NCI-H1694 (cell line): ENCODE measurements at regions not wholly inside any gene's neighbourhood (a gene's known extent, or its start where the extent isn't known, plus 50 kb on each side); places are given as distances from the start of the nearest gene placed in this dataset.

Source experiments
- DNase-seq: peaks from one replicate; lab custom pipeline; 2025; lab: John Stamatoyannopoulos, UW

DNA sequence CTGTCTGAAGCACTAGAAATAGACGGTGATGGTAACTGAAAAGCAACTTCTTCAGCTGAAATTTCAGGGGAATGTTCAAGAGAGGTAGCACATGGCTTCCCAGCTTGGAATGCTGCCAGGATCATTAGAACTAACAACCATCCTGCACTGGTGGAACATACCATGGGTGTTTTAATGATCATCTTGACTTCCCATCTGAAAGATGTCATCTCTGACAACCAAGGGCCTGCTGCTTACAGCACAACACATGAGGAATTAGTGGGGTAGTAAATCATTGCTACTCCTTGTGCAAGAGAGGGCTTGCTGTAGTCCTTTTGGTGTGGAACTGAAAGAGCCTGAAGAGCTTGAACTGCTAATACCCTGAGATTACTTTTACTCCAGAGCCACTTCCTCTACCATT is 853.7 kb downstream of the MCTP2 start:
- no peak for DNase-seq

DNA sequence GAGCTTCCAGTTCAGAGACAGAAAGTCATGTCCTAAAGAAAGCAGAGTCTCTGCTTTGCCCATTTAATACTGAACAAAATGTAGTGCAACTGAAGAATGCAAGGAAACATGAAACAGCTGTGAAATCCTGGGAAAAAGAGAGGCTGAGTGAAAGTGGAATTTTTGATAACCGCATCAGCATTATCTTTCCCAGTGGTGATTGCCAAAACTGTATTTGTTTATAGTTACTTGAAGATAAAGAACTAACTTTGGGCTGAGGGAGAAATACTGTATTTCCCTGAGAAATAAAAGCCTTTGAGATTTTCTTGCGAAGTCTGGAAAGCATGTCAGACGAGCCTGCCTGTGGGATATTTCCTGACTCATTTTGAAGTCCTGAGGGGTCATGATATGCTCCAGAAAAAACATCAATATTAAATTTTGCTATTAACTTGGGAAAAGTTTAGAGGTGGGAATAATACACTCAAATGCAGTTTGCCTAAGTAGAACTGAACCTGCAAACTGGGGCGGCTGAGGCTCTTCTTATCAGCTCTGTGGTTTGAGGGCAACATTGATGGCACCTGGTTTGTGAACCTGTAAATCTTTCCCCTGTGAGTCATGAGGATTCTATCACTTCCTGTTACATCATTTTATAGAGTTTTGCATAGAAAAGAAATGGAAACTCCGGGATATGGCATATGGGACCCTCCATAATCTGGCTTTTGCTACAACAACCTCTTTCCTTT is 855.3 kb downstream of the MCTP2 start:
- DNase-seq = no peak

DNA sequence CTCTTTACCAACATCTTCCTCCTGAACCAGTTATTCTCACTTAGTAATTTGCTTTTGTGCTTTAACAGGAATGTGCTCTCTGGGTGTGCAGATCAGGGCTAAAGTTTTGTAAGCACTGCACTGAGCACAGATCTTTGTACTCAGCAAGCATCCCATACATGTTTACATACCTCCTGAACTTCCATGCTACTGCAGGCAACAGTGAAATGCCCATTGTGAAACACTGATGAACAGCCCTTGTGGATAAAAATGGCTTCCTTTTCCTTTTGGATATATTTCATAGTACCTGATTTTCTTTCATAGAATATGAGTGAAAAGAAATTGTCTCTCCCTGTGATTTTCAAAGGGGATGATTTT is 855.9 kb downstream of the MCTP2 start:
- no peak for DNase-seq

DNA sequence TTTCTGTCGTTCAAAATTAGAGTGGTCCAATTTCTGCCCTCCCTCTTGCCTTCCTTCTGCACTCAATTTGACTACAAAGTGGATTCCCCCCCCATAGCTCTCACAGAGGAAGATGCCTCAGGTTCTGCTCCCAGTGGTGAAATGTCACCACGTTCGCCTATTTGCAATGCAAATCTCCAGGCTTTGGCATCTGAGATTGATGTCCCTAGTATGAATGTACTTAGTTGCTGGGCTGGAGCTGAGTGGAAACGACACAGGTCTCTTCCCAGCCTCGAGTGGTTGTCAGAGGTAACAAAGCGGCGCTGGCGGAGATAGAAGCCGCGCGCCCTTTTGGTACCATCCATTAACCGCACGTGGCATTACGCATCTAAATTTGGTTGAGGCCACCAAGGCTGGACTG is 860.1 kb downstream of the MCTP2 start:
- DNase-seq = no peak

DNA sequence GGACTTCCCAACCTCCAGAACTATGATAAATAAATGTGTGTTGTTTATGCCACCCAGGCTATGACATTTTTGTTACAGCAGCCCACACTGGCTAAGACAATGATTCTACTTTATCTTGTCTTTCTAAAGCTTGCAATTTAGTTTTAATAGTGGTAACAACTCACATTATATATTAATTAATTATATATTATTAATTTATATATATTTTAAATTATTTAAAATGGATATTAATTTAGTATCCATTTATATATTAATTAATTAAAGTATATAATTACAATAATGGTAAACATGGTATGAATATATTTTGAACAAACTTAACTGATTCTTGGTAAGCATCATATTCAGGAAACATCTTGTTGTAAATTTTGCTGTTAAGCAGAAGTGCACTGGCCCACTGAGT is 863.9 kb downstream of the MCTP2 start:
- DNase-seq = no peak

DNA sequence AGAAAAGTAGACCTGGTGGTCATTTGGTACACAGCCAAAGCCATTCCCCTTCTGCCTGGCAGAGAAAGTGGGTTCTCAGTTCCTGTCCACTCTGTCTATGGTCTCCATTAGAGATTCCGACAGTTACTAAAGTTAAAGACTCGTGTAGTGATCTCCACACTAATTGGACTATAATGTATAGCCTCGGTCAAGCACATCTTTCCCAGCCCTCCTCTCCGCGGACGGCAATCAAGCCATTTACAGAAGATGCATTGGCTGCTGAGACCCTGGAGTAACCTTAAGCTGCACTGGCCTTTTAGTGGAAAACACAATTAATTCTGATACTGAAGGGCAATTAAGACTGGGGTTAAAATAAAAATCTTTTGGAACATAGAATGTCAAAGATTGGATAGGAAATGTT is 865.3 kb downstream of the MCTP2 start:
- no peak for DNase-seq

DNA sequence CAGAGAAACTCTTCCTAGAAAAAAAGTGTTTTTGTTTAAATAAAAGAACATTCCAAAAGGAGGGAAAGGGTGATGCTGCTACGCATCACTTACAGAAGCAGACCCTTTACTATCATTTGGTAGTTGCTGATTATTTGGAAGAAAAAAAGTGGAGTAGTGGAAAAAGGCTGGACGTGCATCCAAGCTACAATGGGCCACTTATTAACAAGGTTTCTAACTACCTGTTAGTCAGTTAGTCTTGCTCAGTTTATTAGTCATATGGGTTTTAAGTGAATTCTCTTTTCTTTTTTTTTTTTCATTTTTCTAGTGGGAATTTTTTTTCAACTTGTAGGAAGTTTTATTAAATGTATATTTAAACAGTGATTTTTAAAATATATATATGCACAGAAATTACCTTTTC is 866.0 kb downstream of the MCTP2 start:
- no peak for DNase-seq

DNA sequence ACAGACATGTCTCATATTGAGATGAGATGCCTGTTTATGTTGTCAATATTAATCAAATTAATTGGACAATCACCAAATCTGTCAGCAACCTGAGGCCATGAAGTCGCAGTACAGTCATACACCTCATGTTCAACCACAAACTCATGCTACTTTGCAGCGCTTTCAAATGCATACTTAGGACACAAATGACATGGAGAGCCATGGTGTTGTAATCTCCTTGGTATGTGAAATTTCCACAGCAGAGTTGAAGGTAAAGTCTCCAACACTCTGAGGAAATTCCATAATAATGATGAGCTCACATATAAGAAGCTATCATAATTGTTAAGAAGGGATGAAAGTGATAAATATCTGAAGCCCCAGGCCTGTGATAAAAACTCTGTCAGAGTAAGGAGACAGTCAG is 873.9 kb downstream of the MCTP2 start:
- no peak for DNase-seq

DNA sequence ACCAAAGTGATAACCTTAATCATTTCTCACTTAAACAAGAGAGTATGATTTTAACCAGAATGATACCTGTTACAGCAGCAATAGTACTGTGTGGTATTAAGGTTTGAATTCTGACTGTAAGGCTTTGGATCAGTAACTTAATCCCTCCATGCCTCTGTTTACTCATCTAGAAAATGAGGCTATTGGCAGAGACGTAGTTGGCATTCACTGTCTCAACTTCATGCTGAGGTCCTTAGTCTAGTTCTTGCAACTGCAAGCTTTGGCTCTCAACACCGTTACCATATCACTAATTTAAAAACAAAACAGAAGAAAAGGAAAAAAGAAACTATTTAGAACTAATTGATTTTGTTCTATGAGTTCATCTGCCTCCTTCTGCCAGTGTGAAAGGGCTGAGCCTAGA is 875.4 kb downstream of the MCTP2 start:
- DNase-seq = no peak

DNA sequence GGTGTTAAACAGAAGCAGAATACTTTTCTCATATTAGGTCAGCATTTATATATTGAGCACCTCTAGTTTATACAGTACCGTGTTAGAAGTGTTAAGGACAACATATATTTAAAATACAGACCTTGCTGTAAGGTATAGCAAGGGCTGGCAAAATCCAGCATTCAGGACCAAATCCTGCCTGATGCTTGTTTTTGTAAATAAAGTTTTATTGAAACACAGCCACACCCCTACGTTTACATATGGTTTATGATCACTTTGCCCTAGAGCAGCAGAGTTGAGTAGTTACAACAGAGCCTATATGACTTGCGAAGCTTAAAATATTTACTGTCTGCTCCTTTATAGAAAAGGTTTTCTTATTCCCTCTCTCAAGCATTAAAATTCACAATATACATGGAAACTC is 877.3 kb downstream of the MCTP2 start:
- no peak for DNase-seq

DNA sequence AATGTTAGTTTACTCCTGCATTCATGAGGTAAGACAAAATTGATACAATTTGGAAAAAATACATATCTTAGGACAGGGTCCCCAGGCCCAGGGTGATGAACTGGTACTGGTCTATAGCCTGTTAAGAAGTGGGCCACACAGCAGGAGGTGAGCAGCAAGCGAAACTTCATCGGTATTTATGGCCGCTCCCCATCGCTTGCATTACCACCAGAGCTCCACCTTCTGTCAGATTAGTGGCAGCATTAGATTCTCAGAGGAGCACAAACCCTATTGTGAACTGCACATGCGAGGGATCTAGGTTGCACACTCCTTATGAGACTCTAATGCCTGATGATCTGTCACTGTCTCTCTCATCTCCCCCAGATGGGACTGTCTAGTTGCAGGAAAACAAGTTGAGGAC is 880.6 kb downstream of the MCTP2 start:
- no peak for DNase-seq

DNA sequence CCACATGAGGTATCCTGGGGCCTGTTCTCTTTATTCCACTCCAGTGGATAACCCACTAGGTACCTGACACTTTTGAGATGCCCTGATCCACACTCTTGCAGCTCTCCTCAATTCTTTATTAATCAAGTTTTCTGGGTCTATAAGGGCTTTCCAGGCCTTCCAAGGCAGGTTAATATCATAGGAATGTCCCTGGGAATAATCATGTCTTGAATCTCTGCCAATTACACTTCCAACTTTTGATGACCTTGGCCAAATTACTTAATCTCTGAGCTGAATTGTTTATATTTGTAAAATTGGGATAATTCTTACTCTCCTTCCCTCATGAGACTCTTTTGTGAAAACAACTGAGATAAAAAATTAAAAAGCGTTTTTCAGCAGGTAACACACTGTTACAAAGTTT is 881.7 kb downstream of the MCTP2 start:
- no peak for DNase-seq

DNA sequence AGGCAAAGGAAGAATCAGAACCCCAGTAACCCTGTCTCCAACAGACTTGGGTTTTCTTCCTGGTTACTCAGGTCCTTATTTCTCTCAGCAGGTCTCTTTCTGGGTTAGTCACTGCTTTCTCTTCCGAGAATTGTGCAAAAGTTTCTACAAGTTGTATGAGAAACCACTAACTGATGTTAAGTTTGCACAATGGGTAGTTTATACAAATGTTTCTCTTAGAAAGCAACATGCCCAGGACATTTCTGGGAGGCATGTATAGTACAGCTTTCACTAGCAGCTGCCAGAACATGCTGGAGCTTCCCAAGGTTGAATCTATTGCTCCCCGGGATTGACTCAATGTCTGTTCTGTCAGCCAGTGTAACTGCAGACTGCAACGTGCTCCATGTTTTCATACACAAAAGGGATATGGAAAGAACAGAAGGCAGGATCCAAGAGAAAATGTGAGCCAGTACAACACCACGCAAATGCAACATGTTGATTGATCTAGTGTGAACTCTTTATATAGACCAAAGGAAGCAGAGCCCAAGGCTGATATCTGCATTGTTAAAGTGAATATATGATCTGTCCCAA is 887.8 kb downstream of the MCTP2 start:
- no peak for DNase-seq

DNA sequence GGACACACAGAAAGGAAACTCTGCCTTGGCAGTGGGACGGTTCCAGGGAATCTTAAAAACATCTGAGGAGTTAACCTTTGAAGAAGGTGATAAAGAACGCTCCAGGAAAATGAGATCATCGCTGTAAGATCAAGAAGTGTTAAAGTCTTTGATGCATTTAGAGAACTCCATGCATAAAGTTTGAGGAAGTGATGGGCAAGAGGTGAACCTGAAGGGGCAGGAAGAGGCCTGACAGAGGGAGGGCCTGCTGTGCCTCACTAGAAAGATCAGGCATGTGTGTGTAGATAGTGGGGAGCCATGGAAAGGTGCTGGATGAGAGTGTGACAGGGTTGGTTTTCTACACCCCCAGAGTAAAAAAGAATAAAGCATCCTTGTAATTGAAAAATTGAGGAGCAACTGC is 889.2 kb downstream of the MCTP2 start:
- DNase-seq = no peak

DNA sequence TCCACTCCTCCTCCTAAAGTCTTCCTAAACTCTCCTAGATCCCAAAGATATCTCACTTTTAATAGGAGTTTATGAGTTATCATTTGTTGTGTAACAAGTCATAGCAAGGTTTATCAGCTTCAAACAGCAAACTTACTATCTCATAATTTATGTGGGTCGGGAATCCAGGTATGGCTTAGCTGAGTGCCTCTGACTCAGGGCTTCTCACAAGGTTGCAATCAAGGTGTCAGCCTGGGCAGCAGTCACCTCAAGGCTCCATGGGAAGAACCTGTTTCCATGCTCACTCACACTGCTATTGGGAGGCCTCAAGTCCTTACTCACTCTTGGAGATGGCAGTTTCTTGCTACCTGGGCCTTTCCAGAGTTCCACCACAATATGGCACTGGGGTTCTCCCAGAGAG is 889.8 kb downstream of the MCTP2 start:
- DNase-seq = no peak

DNA sequence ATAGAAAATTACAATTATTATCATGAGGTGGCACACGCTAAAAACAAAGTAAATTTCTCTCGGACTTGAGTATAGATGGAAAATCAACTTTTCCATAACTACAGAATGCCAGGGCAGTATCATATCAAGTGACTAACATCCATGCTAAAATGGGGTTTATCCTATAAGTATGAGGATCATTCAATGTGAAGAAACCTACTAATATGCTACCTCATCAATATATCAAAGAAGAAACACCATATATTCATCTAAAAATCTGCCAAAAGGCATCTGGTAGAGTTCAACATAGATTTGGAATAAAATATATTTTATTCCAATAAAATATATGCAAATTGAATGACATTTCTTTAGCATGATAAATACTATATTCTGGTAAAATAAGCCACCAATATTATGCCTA is 894.4 kb downstream of the MCTP2 start:
- DNase-seq = no peak

DNA sequence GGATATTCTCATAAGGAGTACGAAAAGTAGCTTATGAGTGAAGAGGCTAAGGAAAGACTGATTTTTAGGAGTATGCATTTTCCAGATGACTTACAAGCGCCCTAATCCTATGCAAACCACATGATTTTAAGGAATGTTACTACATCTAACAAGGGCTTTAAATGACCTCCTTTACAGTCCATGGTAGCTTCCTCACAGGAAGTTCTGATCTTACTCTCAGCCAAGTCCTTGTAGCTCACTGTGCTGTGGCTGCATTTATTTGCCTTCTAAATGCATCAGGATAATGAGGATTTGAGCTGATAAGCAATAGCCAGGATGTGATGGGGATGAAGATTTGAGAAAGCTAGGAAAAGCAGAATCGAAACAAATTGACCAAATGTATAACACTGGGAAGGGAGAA is 896.0 kb downstream of the MCTP2 start:
- DNase-seq = no peak

DNA sequence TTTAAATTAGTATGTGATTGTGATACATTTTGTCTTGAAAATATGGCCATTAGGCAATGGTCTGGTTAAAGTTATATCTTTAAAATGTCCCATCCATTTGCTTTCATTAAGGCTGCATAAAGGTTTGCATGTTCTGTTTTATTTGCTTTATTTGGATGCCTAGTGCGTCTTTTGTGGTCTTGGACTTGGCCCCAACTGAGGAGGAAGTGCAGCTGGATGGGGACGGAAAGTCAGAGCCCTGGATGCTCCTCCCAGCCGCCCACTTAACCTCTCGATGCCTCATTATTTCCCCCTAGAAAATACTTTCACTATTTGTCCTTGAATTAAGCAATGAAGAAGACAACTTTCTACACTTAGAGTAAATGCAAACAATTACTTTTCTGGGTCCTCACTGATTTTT is 898.2 kb downstream of the MCTP2 start:
- no peak for DNase-seq

DNA sequence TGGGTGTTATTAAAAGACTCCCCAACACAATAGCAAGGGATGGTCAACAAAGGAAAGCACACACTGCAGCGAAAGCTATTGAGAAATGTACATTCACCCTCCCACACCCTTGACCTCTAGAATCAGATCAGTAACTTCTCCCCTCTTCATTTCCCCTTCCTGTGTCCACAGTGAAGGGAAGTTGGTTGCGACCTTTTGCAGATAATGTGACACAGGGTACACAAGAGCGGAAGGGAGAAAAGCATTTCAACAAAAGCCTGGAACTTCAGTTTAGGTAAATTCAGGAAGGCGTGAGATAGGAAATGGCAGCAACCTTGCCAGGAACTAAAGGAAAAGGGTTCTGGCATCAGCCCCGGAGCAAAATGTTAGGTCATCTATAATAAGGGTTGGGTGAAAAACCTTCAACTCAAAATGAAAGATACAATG is 899.8 kb downstream of the MCTP2 start:
- no peak for DNase-seq

DNA sequence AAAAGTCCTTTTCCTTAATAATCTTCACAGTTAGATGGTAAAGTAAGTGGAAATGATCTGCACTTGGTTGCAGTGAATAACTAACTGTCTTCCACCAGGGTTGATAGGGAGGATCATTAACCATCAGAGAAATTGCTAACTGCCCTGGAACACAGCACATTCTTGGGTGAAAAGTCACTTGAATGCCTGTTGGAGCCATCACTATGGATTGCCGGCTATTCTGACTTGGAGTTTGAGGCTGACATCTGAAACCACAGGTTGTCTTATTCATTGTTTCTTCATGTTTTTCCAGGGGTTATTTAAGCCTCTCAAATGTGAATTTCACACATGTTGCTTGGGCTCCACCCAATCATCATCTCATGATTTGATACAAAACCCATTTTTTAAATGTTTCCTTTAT is 901.4 kb downstream of the MCTP2 start:
- no peak for DNase-seq

DNA sequence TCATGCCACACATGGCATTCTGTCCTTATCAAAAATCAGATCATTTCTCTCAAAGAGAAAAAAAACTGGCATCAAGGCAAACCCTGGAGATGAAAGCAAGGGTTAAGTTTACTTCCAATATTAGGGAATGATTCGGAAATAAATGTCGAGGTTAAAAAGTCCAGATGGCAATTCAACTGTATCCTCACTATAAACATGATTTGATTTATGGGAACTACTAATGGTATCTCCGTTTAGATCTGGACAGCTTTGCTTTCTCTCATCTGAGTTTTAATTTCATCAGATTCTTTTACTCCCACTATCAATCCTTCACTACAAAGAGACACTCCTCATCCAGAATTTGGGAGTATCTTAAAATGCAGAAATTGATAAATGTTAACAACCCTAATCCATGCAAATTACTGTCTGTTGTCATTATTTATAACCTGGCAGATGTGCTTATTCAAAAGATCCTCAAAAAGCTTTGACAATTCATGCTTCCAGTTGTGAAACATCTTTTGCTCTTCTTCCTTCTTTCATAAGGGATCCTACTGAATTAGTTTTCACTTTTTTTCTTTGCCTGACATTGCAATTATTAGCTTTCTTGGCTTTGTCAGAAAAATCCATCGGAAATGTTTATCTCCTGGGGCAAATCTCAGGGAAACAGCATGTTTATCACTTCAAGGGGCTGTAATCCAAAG is 903.2 kb downstream of the MCTP2 start:
- no peak for DNase-seq

DNA sequence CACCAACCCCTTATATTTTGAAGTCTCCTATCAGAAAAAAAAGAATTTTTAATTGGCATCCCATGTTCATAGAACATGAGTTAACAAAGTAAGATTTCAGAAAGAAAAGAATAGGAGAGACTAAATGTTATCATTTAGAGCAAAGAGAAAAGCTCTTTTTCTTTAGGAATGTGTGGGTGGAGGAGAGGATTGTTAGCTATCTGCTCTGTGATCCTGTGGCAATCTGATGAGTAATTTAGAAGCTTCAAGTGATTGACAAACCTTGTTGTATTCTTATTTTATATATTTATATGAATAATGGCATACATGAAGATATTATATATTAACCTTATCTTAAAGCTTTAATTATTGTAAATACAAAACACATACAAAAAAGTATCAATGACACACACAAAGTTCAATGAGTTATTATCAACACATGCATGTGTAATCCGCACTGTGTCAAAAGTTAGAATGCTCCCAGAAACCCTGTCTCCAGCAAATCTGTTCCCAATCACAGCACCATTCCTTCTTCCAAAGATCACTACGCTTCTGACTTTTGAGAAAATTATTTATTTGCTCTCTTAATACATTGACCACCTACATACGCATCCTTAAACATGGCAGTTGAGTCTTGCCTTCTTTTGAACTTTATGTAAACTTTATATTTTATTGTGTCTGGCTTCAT is 907.4 kb downstream of the MCTP2 start:
- no peak for DNase-seq

DNA sequence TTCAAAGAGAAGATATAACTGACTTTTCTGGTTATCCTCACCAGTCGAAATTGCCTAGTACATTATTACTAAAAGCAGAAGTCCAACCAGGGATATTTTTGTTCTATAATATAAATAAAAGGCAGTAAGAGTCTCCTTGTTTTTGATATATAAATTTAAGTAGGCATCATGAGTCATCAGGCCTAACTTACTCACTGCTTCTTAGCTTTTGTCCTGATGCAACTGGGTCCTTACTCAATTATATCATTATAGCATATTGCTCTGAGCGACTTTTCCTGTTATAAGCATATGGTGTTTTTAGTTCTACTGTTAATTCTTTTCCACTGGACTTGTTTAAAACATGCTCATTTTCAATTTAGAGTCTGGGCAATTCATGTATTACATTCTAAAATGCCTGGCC is 910.1 kb downstream of the MCTP2 start:
- no peak for DNase-seq
